ENCODE measurements at regions not wholly inside any gene's neighbourhood (a gene's known extent, or its start where the extent isn't known, plus 50 kb on each side); places are given as distances from the start of the nearest gene placed in this dataset.

DNA sequence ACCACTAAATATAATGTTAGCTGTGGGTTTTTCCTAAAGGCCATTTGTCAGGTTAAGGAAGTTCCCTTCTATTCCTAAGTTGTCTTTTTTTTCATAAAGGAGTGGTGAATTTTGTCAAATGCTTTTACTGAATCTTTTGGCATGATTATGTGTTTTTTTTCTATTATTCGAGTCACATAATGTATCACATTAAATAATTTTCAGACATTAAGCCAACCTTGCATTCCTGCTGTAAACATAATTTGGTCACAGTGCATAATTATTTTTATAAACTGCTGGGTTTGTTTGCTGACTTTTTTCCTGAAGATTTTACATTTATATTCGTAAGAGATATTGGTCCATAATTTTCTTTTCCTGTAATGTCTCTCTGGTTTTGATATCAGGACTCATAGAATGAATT, 101.8 kb upstream of the SPRED1 start:
- TF ChIP-seq YY1 (IDR thresholded peaks at IDR 0.05; ENCODE audit: low read depth) (no peak), ZBTB7A (IDR thresholded peaks at IDR 0.05; ENCODE audit: low read depth) (no peak), REST (IDR thresholded peaks at IDR 0.05; ENCODE audit: low read depth) (no peak), TAF1 (IDR thresholded peaks at IDR 0.05; ENCODE audit: low read depth) (no peak), TCF12 (IDR thresholded peaks at IDR 0.05; ENCODE audit: low read depth) (no peak), FOXM1 (IDR thresholded peaks at IDR 0.05; ENCODE audit: borderline replicate concordance, low read depth) (no peak), EGR1 (IDR thresholded peaks at IDR 0.05) (no peak), MAX (IDR thresholded peaks at IDR 0.05) (no peak), CEBPB (IDR thresholded peaks at IDR 0.05) (no peak), EP300 (IDR thresholded peaks at IDR 0.05; ENCODE audit: borderline replicate concordance) (no peak), RAD21 (IDR thresholded peaks at IDR 0.05; ENCODE audit: low read depth) (no peak), NFIC (IDR thresholded peaks at IDR 0.05) (no peak), TEAD4 (IDR thresholded peaks at IDR 0.05) (no peak), CREB1 (IDR thresholded peaks at IDR 0.05; ENCODE audit: low read depth) (no peak)
- TF ChIP-seq, protein P1, sequence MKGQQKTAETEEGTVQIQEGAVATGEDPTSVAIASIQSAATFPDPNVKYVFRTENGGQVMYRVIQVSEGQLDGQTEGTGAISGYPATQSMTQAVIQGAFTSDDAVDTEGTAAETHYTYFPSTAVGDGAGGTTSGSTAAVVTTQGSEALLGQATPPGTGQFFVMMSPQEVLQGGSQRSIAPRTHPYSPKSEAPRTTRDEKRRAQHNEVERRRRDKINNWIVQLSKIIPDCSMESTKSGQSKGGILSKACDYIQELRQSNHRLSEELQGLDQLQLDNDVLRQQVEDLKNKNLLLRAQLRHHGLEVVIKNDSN (IDR thresholded peaks at IDR 0.05) = no peak

GRCh38 chr15:38153781-38154180, 98.9 kb upstream of the SPRED1 start:
- TF ChIP-seq ZBTB7A (IDR thresholded peaks at IDR 0.05; ENCODE audit: low read depth) (no peak), EGR1 (IDR thresholded peaks at IDR 0.05) (no peak), NFIC (IDR thresholded peaks at IDR 0.05) (no peak), REST (IDR thresholded peaks at IDR 0.05; ENCODE audit: low read depth) (no peak), EP300 (IDR thresholded peaks at IDR 0.05; ENCODE audit: borderline replicate concordance) (no peak), FOXM1 (IDR thresholded peaks at IDR 0.05; ENCODE audit: borderline replicate concordance, low read depth) (no peak), CREB1 (IDR thresholded peaks at IDR 0.05; ENCODE audit: low read depth) (no peak), TEAD4 (IDR thresholded peaks at IDR 0.05) (no peak), TCF12 (IDR thresholded peaks at IDR 0.05; ENCODE audit: low read depth) (no peak), CEBPB (IDR thresholded peaks at IDR 0.05) (no peak), YY1 (IDR thresholded peaks at IDR 0.05; ENCODE audit: low read depth) (no peak), TAF1 (IDR thresholded peaks at IDR 0.05; ENCODE audit: low read depth) (no peak)
- TF ChIP-seq, protein P1 (IDR thresholded peaks at IDR 0.05) = no peak

- TF ChIP-seq REST (IDR thresholded peaks at IDR 0.05; ENCODE audit: low read depth) (no peak), FOXM1 (IDR thresholded peaks at IDR 0.05; ENCODE audit: borderline replicate concordance, low read depth) (no peak), CEBPB (IDR thresholded peaks at IDR 0.05) (no peak), EP300 (IDR thresholded peaks at IDR 0.05; ENCODE audit: borderline replicate concordance) (no peak), MAX (IDR thresholded peaks at IDR 0.05) (no peak), TCF12 (IDR thresholded peaks at IDR 0.05; ENCODE audit: low read depth) (no peak), TAF1 (IDR thresholded peaks at IDR 0.05; ENCODE audit: low read depth) (no peak)
- TF ChIP-seq, protein P1 (IDR thresholded peaks at IDR 0.05) = no peak
These were observed 98.4 kb upstream of the SPRED1 start for GRCh38 chr15:38154255-38154654.

DNA sequence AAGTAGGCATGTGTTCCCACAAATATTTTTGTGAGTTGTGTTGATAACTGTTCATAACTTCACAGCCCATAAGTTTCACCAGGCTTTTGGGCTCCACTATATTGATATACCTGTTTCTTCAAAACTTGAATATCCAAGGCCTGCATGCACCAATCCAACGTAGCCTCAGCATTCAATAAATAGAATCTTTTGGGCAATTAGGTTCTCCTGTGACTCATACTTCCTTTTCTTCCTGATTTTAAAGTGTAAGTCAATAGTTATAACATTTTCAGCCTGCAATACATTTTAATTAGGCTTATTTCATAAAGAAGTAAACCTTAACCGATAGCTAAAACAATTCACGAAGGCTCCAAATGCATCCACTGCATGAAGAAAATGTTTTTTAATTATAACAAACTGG, 97.8 kb upstream of the SPRED1 start:
- TF ChIP-seq ZBTB7A (IDR thresholded peaks at IDR 0.05; ENCODE audit: low read depth) = no peak
- no peak for TF ChIP-seq EP300 (IDR thresholded peaks at IDR 0.05; ENCODE audit: borderline replicate concordance)
- TF ChIP-seq, protein P1 (IDR thresholded peaks at IDR 0.05) = no peak
- TF ChIP-seq YY1 (IDR thresholded peaks at IDR 0.05; ENCODE audit: low read depth) = no peak
- TF ChIP-seq NFIC (IDR thresholded peaks at IDR 0.05) = no peak
- no peak for TF ChIP-seq TAF1 (IDR thresholded peaks at IDR 0.05; ENCODE audit: low read depth)
- TF ChIP-seq TCF12 (IDR thresholded peaks at IDR 0.05; ENCODE audit: low read depth) = no peak
- TF ChIP-seq CREB1 (IDR thresholded peaks at IDR 0.05; ENCODE audit: low read depth) = no peak
- no peak for TF ChIP-seq FOXM1 (IDR thresholded peaks at IDR 0.05; ENCODE audit: borderline replicate concordance, low read depth)
- TF ChIP-seq MAX (IDR thresholded peaks at IDR 0.05) = no peak
- TF ChIP-seq TEAD4 (IDR thresholded peaks at IDR 0.05) = no peak
- TF ChIP-seq REST (IDR thresholded peaks at IDR 0.05; ENCODE audit: low read depth) = no peak
- TF ChIP-seq RAD21 (IDR thresholded peaks at IDR 0.05; ENCODE audit: low read depth) = no peak
- TF ChIP-seq CEBPB (IDR thresholded peaks at IDR 0.05) = no peak
- TF ChIP-seq EGR1 (IDR thresholded peaks at IDR 0.05) = no peak
